H9 (cell line): ENCODE measurements at regions not wholly inside any gene's neighbourhood (a gene's known extent, or its start where the extent isn't known, plus 50 kb on each side); places are given as distances from the start of the nearest gene placed in this dataset.

Experiments
- DNase-seq: peaks from one replicate; pipeline ENCODE4 v3.0.0-alpha.2; 2017
- H2AFZ ChIP-seq: one replicate; pipeline ENCODE4 v1.6.1; 2013; ENCODE audit warnings: mild to moderate bottlenecking, low read length, control low read depth, moderate library complexity
- H2AK5ac ChIP-seq: 2 replicates; pipeline ENCODE4 v1.6.1; 2013; ENCODE audit warnings: low read length, control low read depth, mixed read lengths; ENCODE audit not compliant: insufficient read length
- H2BK120ac ChIP-seq: one replicate; pipeline ENCODE4 v1.6.1; 2013; ENCODE audit warnings: low read depth, mild to moderate bottlenecking, low read length, control low read depth, inconsistent platforms; ENCODE audit not compliant: poor library complexity, severe bottlenecking
- H2BK12ac ChIP-seq: 2 replicates; pipeline ENCODE4 v1.6.1; 2013; ENCODE audit warnings: low read length, control low read depth, mixed read lengths, low read depth; ENCODE audit not compliant: insufficient read length
- H2BK15ac ChIP-seq: 2 replicates; pipeline ENCODE4 v1.6.1; 2013; ENCODE audit warnings: low read depth, low read length, control low read depth
- H2BK20ac ChIP-seq: one replicate; pipeline ENCODE4 v1.6.1; 2013; ENCODE audit warnings: low read depth, mild to moderate bottlenecking, low read length, control low read depth, inconsistent platforms; ENCODE audit not compliant: poor library complexity, severe bottlenecking
- H2BK5ac ChIP-seq: 2 replicates; pipeline ENCODE4 v1.6.1; 2013; ENCODE audit warnings: low read length, control low read depth, mixed read lengths; ENCODE audit not compliant: insufficient read length
- H3K14ac ChIP-seq: 2 replicates; pipeline ENCODE4 v1.6.1; 2013; ENCODE audit warnings: low read length, control low read depth; ENCODE audit not compliant: insufficient read depth
- H3K18ac ChIP-seq: 2 replicates; pipeline ENCODE4 v1.6.1; 2013; ENCODE audit warnings: low read depth, mild to moderate bottlenecking, mixed read lengths, low read length, control low read depth; ENCODE audit not compliant: insufficient read length
- H3K23ac ChIP-seq: 2 replicates; pipeline ENCODE4 v1.6.1; 2013; ENCODE audit warnings: low read length, control low read depth, mixed read lengths, low read depth; ENCODE audit not compliant: insufficient read length
- H3K23me2 ChIP-seq: 2 replicates; pipeline ENCODE4 v1.6.1; 2013; ENCODE audit warnings: low read depth, mild to moderate bottlenecking, mixed read lengths, low read length, control low read depth; ENCODE audit not compliant: insufficient read length, poor library complexity, severe bottlenecking
- H3K27ac ChIP-seq: 2 replicates; pipeline ENCODE4 v1.5.1; 2013; ENCODE audit warnings: low read length, control low read depth, mixed read lengths, low read depth; ENCODE audit not compliant: insufficient read length
- H3K27me3 ChIP-seq: 2 replicates; pipeline ENCODE4 v1.6.1; 2013; ENCODE audit warnings: low read length, control low read depth, inconsistent platforms; ENCODE audit not compliant: insufficient read depth
- H3K4ac ChIP-seq: 2 replicates; pipeline ENCODE4 v1.6.1; 2013; ENCODE audit warnings: low read depth, mild to moderate bottlenecking, control low read depth, inconsistent platforms, low read length, moderate library complexity
- H3K4me1 ChIP-seq: 2 replicates; pipeline ENCODE4 v1.6.1; 2013; ENCODE audit warnings: low read length, control low read depth, inconsistent platforms; ENCODE audit not compliant: insufficient read depth
- H3K4me2 ChIP-seq: 2 replicates; pipeline ENCODE4 v1.6.1; 2013; ENCODE audit warnings: low read length, control low read depth, mixed read lengths; ENCODE audit not compliant: insufficient read length, insufficient read depth
- H3K56ac ChIP-seq: 2 replicates; pipeline ENCODE4 v1.6.1; 2013; ENCODE audit warnings: low read depth, mild to moderate bottlenecking, mixed read lengths, low read length, control low read depth; ENCODE audit not compliant: insufficient read length
- H3K79me1 ChIP-seq: 2 replicates; pipeline ENCODE4 v1.6.1; 2013; ENCODE audit warnings: low read depth, mild to moderate bottlenecking, moderate library complexity, low read length, control low read depth, inconsistent platforms; ENCODE audit not compliant: insufficient read depth, poor library complexity, severe bottlenecking
- H3K79me2 ChIP-seq: 2 replicates; pipeline ENCODE4 v1.6.1; 2013; ENCODE audit warnings: low read length, control low read depth, inconsistent platforms; ENCODE audit not compliant: insufficient read depth
- H3K9ac ChIP-seq: 2 replicates; pipeline ENCODE4 v1.6.1; 2013; ENCODE audit warnings: low read length, control low read depth, mixed read lengths; ENCODE audit not compliant: insufficient read length; ENCODE audit errors: extremely low read depth
- H3K9me3 ChIP-seq: one replicate; pipeline ENCODE4 v1.6.1; 2013; ENCODE audit warnings: low read depth, low read length, inconsistent platforms; ENCODE audit not compliant: control insufficient read depth
- H3T11ph ChIP-seq: one replicate; pipeline ENCODE4 v1.6.1; 2013; ENCODE audit warnings: mild to moderate bottlenecking, low read length, control low read depth, inconsistent platforms
- H4K20me1 ChIP-seq: one replicate; pipeline ENCODE4 v1.6.1; 2013; ENCODE audit not compliant: control insufficient read depth, insufficient read length, insufficient read depth
- H4K5ac ChIP-seq: 2 replicates; pipeline ENCODE4 v1.6.1; 2013; ENCODE audit warnings: low read depth, mild to moderate bottlenecking, mixed read lengths, low read length, control low read depth; ENCODE audit not compliant: insufficient read length
- H4K8ac ChIP-seq: replicated peaks from 2 replicates; pipeline ENCODE4 v1.6.1; 2013; ENCODE audit warnings: low read length, control low read depth, mixed read lengths, low read depth; ENCODE audit not compliant: insufficient read length
- H4K91ac ChIP-seq: 2 replicates; pipeline ENCODE4 v1.6.1; 2013; ENCODE audit warnings: low read depth, mild to moderate bottlenecking, moderate library complexity, mixed read lengths, low read length, control low read depth; ENCODE audit not compliant: insufficient read length
- H3K27ac Mint-ChIP-seq, 3 experiments: 2 replicates in 2 of 3; 3 replicates in 1 of 3; pipeline ENCODE4 v1.8.0; 2020 to 2021; ENCODE audit warnings: mixed read lengths in 3 of 3, mild to moderate bottlenecking in 1 of 3, moderate library complexity in 1 of 3
- H3K27me3 Mint-ChIP-seq: 2 replicates; pipeline ENCODE4 v1.8.0; 2021; ENCODE audit warnings: low read depth, mild to moderate bottlenecking, moderate library complexity, mixed read lengths
- H3K36me3 Mint-ChIP-seq, 3 experiments: 2 replicates in 2 of 3; 3 replicates in 1 of 3; pipeline ENCODE4 v1.8.0; 2020 to 2021; ENCODE audit warnings: low read depth in 3 of 3, mixed read lengths in 3 of 3; ENCODE audit not compliant: insufficient read depth in 1 of 3
- H3K4me1 Mint-ChIP-seq, 2 experiments: 2 replicates each; pipeline ENCODE4 v1.8.0; 2020; ENCODE audit warnings: mixed read lengths in 2 of 2
- H3K4me3 Mint-ChIP-seq, 2 experiments: 2 replicates in 1 of 2; 3 replicates in 1 of 2; pipeline ENCODE4 v1.8.0; 2020 to 2021; ENCODE audit warnings: mild to moderate bottlenecking in 2 of 2, mixed read lengths in 2 of 2, moderate library complexity in 1 of 2
- H3K9me3 Mint-ChIP-seq, 2 experiments: 2 replicates in 1 of 2; 3 replicates in 1 of 2; pipeline ENCODE4 v1.8.0; 2020; ENCODE audit warnings: mild to moderate bottlenecking in 2 of 2, mixed read lengths in 2 of 2, moderate library complexity in 1 of 2
- CTCF ChIP-seq: fragments of 200-600 bp; sonication (generic); conservative IDR thresholded peaks from 3 replicates; pipeline ENCODE4 v1.8.0; 2021; ENCODE audit warnings: antibody characterized with exemption, mild to moderate bottlenecking
- WGBS: extraction: QIAGEN DNeasy Blood & Tissue Kit; methylation state at CpG from one replicate; pipeline ENCODE4 v1.1.7; 2013; ENCODE audit warnings: missing lambda C conversion rate, low lambda C conversion rate, mixed read lengths; ENCODE audit not compliant: insufficient read length; ENCODE audit errors: extremely low coverage; 5-methylcytosine and 5-hydroxymethylcytosine counted together

- Mint-ChIP-seq H3K9me3 (no peaks in the 10 kb centered on the region; a peak in 2 of 5 replicates), H3K4me3 (no peak overlapping the region; a peak in 1 of 5 replicates), H3K36me3 (no peaks in the 10 kb centered on the region; a peak in 2 of 7 replicates), H3K27ac (no peak overlapping the region; a peak in 1 of 7 replicates), H3K27me3 (peaks cover 3% of the 10 kb centered on the region), H3K4me1 (peaks cover 4 to 14% of the 10 kb centered on the region in 2 experiments)
- Histone ChIP-seq H3K4ac (no peak overlapping the region; the same call in 1 of the 2 replicates), H3K23ac (no peak overlapping the region), H2BK12ac (no peak overlapping the region), H3K18ac (no peak overlapping the region), H3K4me1 (no peaks in the 10 kb centered on the region; the same call in 1 of the 2 replicates), H2AK5ac (no peak overlapping the region), H3K27me3 (no peaks in the 10 kb centered on the region), H3T11ph (no peak overlapping the region), H2AFZ (no peak overlapping the region), H4K5ac (no peak overlapping the region), H4K8ac (no peak overlapping the region), H3K27ac (no peak overlapping the region), H3K23me2 (no peaks in the 10 kb centered on the region), H3K79me1 (no peaks in the 10 kb centered on the region), H2BK20ac (no peak overlapping the region), H3K9ac (no peak overlapping the region), H3K4me2 (no peak overlapping the region), H3K56ac (no peak overlapping the region), H3K79me2 (no peaks in the 10 kb centered on the region), H2BK15ac (no peak overlapping the region), H3K14ac (no peak overlapping the region), H4K20me1 (no peaks in the 10 kb centered on the region), H3K9me3 (no peaks in the 10 kb centered on the region), H2BK5ac (no peak overlapping the region), H4K91ac (no peak overlapping the region), H2BK120ac (no peak overlapping the region)
- DNase-seq: peak; percentile 69
- TF ChIP-seq CTCF: peak; percentile 46
- WGBS: no CpG with 5 or more reads among the region's 6 CpGs
These were observed 65.3 kb upstream of the NUDT7 start for GRCh38 chr16:77657016-77657415.
